Lower lobe of right lung (tissue), 2 donors: ENCODE measurements at regions not wholly inside any gene's neighbourhood (a gene's known extent, or its start where the extent isn't known, plus 50 kb on each side); places are given as distances from the start of the nearest gene placed in this dataset.

ENCODE experiments used
- ATAC-seq, 2 donors: fragments of 200-7000 bp; cut with Tn5 transposase; one replicate each; pipeline ENCODE4 v1.9.1; 2020 to 2022; ENCODE audit warnings: mild to moderate bottlenecking in 2 of 2, moderate library complexity in 2 of 2
- DNase-seq: peaks from one replicate; pipeline ENCODE4 v3.0.0-alpha.2; 2020
- H3K27ac ChIP-seq: fragments of 200-600 bp; one replicate; pipeline ENCODE4 v1.8.0; 2022
- H3K27me3 ChIP-seq: fragments of 200-600 bp; one replicate; pipeline ENCODE4 v1.8.0; 2022; ENCODE audit warnings: low read depth
- H3K36me3 ChIP-seq: fragments of 200-600 bp; one replicate; pipeline ENCODE4 v1.8.0; 2022; ENCODE audit warnings: mild to moderate bottlenecking
- H3K4me1 ChIP-seq: fragments of 200-600 bp; one replicate; pipeline ENCODE4 v1.8.0; 2022
- H3K4me3 ChIP-seq: fragments of 200-600 bp; one replicate; pipeline ENCODE4 v1.8.0; 2022; ENCODE audit warnings: mild to moderate bottlenecking
- H3K9me3 ChIP-seq: fragments of 200-600 bp; one replicate; pipeline ENCODE4 v1.8.0; 2022
- CTCF ChIP-seq: fragments of 200-600 bp; IDR thresholded peaks from one replicate; pipeline ENCODE4 v1.8.0; 2022; ENCODE audit warnings: antibody characterized with exemption, mild to moderate bottlenecking
- intact Hi-C: fragments of 100-400 bp; cut with DNase I; formaldehyde crosslinking; loops from one replicate; pipeline ENCODE4 v1.11.0; 2022
- donor health status: DM: no; HTN: yes; CAD: no; lungs with severe emphysema.

- DNase-seq, result no peak
- Histone ChIP-seq H3K27me3 (no peaks in the 10 kb centered on the region), H3K9me3 (no peaks in the 10 kb centered on the region), H3K27ac (no peak overlapping the region), H3K4me3 (no peak overlapping the region), H3K36me3 (no peaks in the 10 kb centered on the region), H3K4me1 (no peaks in the 10 kb centered on the region)
- intact Hi-C loops, result no loop called here
- no peak for ATAC-seq
- no peak for TF ChIP-seq CTCF
Measured at GRCh38 chrX:43562372-43562771, 93.7 kb upstream of the MAOA start.

- intact Hi-C loops, result no loop called here
- DNase-seq (no peak), ATAC-seq (peak in 1 of 2 donors; percentile 39)
- TF ChIP-seq CTCF, result no peak
- Histone ChIP-seq H3K36me3 (no peaks in the 10 kb centered on the region), H3K27me3 (no peaks in the 10 kb centered on the region), H3K4me1 (no peaks in the 10 kb centered on the region), H3K9me3 (no peaks in the 10 kb centered on the region), H3K27ac (no peak overlapping the region), H3K4me3 (no peak overlapping the region)
Measured at GRCh38 chrX:43564953-43565352, 91.1 kb upstream of the MAOA start.

- no peak for ATAC-seq
Measured at GRCh38 chrX:43566170-43566569, 89.9 kb upstream of the MAOA start.

GRCh38 chrX:43573441-43574015 is 82.6 kb upstream of the MAOA start:
- intact Hi-C loops, result no loop called here
- DNase-seq (no peak), ATAC-seq (no peak)

More at GRCh38 chrX:43566170-43566569, 89.9 kb upstream of the MAOA start:
- intact Hi-C loops, result no loop called here
- no peaks in the 10 kb centered on the region for H3K4me1 ChIP-seq
- no peak for DNase-seq
- no peak overlapping the region for H3K4me3 ChIP-seq
- no peaks in the 10 kb centered on the region for H3K27me3 ChIP-seq
- TF ChIP-seq CTCF, result no peak
- H3K27ac ChIP-seq, result no peak overlapping the region
- no peaks in the 10 kb centered on the region for H3K36me3 ChIP-seq
- H3K9me3 ChIP-seq, result no peaks in the 10 kb centered on the region

GRCh38 chrX:43580621-43581020 is 75.5 kb upstream of the MAOA start:
- intact Hi-C loops, result no loop called here
- ATAC-seq, result no peak

More at GRCh38 chrX:43573441-43574015, 82.6 kb upstream of the MAOA start:
- Histone ChIP-seq H3K27ac (no peak overlapping the region), H3K9me3 (no peaks in the 10 kb centered on the region), H3K4me1 (no peaks in the 10 kb centered on the region), H3K4me3 (no peak overlapping the region), H3K27me3 (no peaks in the 10 kb centered on the region), H3K36me3 (no peaks in the 10 kb centered on the region)
- TF ChIP-seq CTCF, result no peak

More at GRCh38 chrX:43580621-43581020, 75.5 kb upstream of the MAOA start:
- DNase-seq, result no peak
- Histone ChIP-seq H3K4me1 (no peaks in the 10 kb centered on the region), H3K27me3 (no peaks in the 10 kb centered on the region), H3K36me3 (no peaks in the 10 kb centered on the region), H3K27ac (no peak overlapping the region), H3K4me3 (no peak overlapping the region), H3K9me3 (no peaks in the 10 kb centered on the region)
- TF ChIP-seq CTCF, result no peak
